ENCODE measurements at regions not wholly inside any gene's neighbourhood (a gene's known extent, or its start where the extent isn't known, plus 50 kb on each side); places are given as distances from the start of the nearest gene placed in this dataset.

- TF ChIP-seq, protein P1, sequence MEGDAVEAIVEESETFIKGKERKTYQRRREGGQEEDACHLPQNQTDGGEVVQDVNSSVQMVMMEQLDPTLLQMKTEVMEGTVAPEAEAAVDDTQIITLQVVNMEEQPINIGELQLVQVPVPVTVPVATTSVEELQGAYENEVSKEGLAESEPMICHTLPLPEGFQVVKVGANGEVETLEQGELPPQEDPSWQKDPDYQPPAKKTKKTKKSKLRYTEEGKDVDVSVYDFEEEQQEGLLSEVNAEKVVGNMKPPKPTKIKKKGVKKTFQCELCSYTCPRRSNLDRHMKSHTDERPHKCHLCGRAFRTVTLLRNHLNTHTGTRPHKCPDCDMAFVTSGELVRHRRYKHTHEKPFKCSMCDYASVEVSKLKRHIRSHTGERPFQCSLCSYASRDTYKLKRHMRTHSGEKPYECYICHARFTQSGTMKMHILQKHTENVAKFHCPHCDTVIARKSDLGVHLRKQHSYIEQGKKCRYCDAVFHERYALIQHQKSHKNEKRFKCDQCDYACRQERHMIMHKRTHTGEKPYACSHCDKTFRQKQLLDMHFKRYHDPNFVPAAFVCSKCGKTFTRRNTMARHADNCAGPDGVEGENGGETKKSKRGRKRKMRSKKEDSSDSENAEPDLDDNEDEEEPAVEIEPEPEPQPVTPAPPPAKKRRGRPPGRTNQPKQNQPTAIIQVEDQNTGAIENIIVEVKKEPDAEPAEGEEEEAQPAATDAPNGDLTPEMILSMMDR (IDR thresholded peaks at IDR 0.05; ENCODE audit: insufficient read depth, low read depth, low read length): no peak
- Histone ChIP-seq H3K27me3 (ENCODE audit: control insufficient read depth, insufficient read depth, low read length) (peaks cover 4% of the 10 kb centered on the region; the same call in 1 of the 2 replicates), H3K36me3 (ENCODE audit: control insufficient read depth, insufficient read depth, low read length) (no peaks in the 10 kb centered on the region), H3K4me3 (ENCODE audit: low read depth, low read length) (no peak overlapping the region)
- no peak for DNase-seq (ENCODE audit: low read depth)
- CTCF ChIA-PET: no interaction called here
- POLR2A ChIA-PET: no interaction called here
These were observed 238.1 kb upstream of the GLI3 start for GRCh38 chr7:42475082-42475481.

- Histone ChIP-seq H3K27me3 (ENCODE audit: control insufficient read depth, insufficient read depth, low read length) (peaks cover 4% of the 10 kb centered on the region; the same call in 1 of the 2 replicates), H3K4me3 (ENCODE audit: low read depth, low read length) (no peak overlapping the region), H3K36me3 (ENCODE audit: control insufficient read depth, insufficient read depth, low read length) (no peaks in the 10 kb centered on the region)
- ChIA-PET POLR2A (no interaction called here), CTCF (interaction anchor here (0.7 kb wide), 1 partner anchor 12 kb away, joined by 3 read pairs; no protein-coding TSS in a partner anchor)
- TF ChIP-seq, protein P1 (IDR thresholded peaks at IDR 0.05; ENCODE audit: insufficient read depth, low read depth, low read length): no peak
- DNase-seq (ENCODE audit: low read depth): no peak
These were observed 236.1 kb upstream of the GLI3 start for GRCh38 chr7:42473099-42473498.

DNA sequence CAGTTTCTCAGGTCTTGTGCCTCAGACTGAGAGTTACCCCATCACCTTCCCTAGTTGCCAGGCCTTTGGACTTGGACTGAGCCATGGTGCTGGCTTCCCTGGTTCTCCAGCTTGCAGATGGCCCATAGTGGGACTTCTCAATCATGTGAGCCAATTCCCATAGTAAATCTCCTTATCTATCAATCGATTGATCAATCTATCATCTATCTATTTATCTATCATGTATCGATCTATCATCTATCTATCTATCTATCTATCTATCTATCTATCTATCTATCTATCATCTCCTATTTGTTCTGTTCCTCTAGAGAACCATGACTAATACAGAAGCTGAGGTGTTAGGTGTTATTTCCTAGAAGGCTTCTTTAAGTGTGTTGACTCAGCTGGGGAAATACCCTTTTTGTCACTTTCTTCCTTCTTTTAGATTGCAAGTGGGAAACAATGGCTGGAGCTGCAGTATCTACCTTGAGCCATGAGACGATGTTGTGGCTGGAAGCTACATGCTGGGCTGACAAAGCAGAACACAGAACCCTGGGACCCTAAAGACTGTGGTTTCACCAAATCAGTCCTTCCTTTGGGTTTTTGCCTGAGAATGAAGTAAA lies 234.7 kb upstream of the GLI3 start:
- no peaks in the 10 kb centered on the region for H3K36me3 ChIP-seq (ENCODE audit: control insufficient read depth, insufficient read depth, low read length)
- ChIA-PET POLR2A (no interaction called here), CTCF (no interaction called here)
- H3K27me3 ChIP-seq (ENCODE audit: control insufficient read depth, insufficient read depth, low read length): peaks cover 1% of the 10 kb centered on the region; the same call in 1 of the 2 replicates
- DNase-seq (ENCODE audit: low read depth): no peak
- TF ChIP-seq, protein P1 (IDR thresholded peaks at IDR 0.05; ENCODE audit: insufficient read depth, low read depth, low read length): no peak
- no peak overlapping the region for H3K4me3 ChIP-seq (ENCODE audit: low read depth, low read length)

GRCh38 chr7:42469341-42469740 lies 232.3 kb upstream of the GLI3 start:
- Histone ChIP-seq H3K27me3 (ENCODE audit: control insufficient read depth, insufficient read depth, low read length) (peaks cover 1% of the 10 kb centered on the region; the same call in 1 of the 2 replicates), H3K36me3 (ENCODE audit: control insufficient read depth, insufficient read depth, low read length) (no peaks in the 10 kb centered on the region), H3K4me3 (ENCODE audit: low read depth, low read length) (no peak overlapping the region)
- ChIA-PET POLR2A (no interaction called here), CTCF (no interaction called here)
- TF ChIP-seq, protein P1 (IDR thresholded peaks at IDR 0.05; ENCODE audit: insufficient read depth, low read depth, low read length): no peak
- no peak for DNase-seq (ENCODE audit: low read depth)

- DNase-seq (ENCODE audit: low read depth): no peak
- no peaks in the 10 kb centered on the region for H3K36me3 ChIP-seq (ENCODE audit: control insufficient read depth, insufficient read depth, low read length)
- peaks cover 1% of the 10 kb centered on the region; the same call in 1 of the 2 replicates for H3K27me3 ChIP-seq (ENCODE audit: control insufficient read depth, insufficient read depth, low read length)
- ChIA-PET CTCF (no interaction called here), POLR2A (no interaction called here)
- TF ChIP-seq, protein P1 (IDR thresholded peaks at IDR 0.05; ENCODE audit: insufficient read depth, low read depth, low read length): no peak
- no peak overlapping the region for H3K4me3 ChIP-seq (ENCODE audit: low read depth, low read length)
These were observed 231.5 kb upstream of the GLI3 start for GRCh38 chr7:42468471-42468870.

Measured in BJ (cell line).